Smooth muscle cell (in vitro differentiated cells): ENCODE measurements at regions not wholly inside any gene's neighbourhood (a gene's known extent, or its start where the extent isn't known, plus 50 kb on each side); places are given as distances from the start of the nearest gene placed in this dataset.

Source experiments
- DNase-seq: peaks from one replicate; lab custom pipeline; 2025; ENCODE audit not compliant: unreplicated experiment; lab: John Stamatoyannopoulos, UW
- H2AFZ ChIP-seq: fragments of 200-600 bp; sonication (generic); 2 replicates; pipeline ENCODE4 v1.6.0; 2016; ENCODE audit warnings: antibody characterized with exemption, low read depth, mild to moderate bottlenecking
- H3F3A ChIP-seq: fragments of 200-600 bp; sonication (generic); 2 replicates; pipeline ENCODE4 v1.6.0; 2017; ENCODE audit warnings: antibody characterized with exemption, low read depth
- H3K27ac ChIP-seq: fragments of 200-600 bp; sonication (generic); 2 replicates; pipeline ENCODE4 v1.5.1; 2016; ENCODE audit warnings: low read depth, mild to moderate bottlenecking
- H3K27me3 ChIP-seq: fragments of 200-600 bp; sonication (generic); 2 replicates; pipeline ENCODE4 v1.6.1; 2016; ENCODE audit warnings: low read depth, mild to moderate bottlenecking
- H3K36me3 ChIP-seq: fragments of 200-600 bp; sonication (generic); 2 replicates; pipeline ENCODE4 v1.5.1; 2016; ENCODE audit warnings: low read depth
- H3K4me1 ChIP-seq: fragments of 200-600 bp; sonication (generic); 2 replicates; pipeline ENCODE4 v1.5.1; 2016; ENCODE audit warnings: low read depth
- H3K4me2 ChIP-seq: fragments of 200-600 bp; sonication (generic); 2 replicates; pipeline ENCODE4 v1.6.0; 2016; ENCODE audit warnings: mild to moderate bottlenecking
- H3K4me3 ChIP-seq: fragments of 200-600 bp; sonication (generic); 2 replicates; pipeline ENCODE4 v1.5.1; 2016; ENCODE audit warnings: mild to moderate bottlenecking
- H3K79me2 ChIP-seq: fragments of 200-600 bp; sonication (generic); 2 replicates; pipeline ENCODE4 v1.6.0; 2016; ENCODE audit warnings: low read depth, mild to moderate bottlenecking
- H3K9ac ChIP-seq: fragments of 200-600 bp; sonication (generic); 2 replicates; pipeline ENCODE4 v1.6.0; 2016; ENCODE audit warnings: low read depth
- H3K9me3 ChIP-seq: fragments of 200-600 bp; sonication (generic); replicated peaks from 2 replicates; pipeline ENCODE4 v1.5.1; 2016; ENCODE audit warnings: low read depth
- H4K20me1 ChIP-seq: fragments of 200-600 bp; sonication (generic); 2 replicates; pipeline ENCODE4 v1.6.0; 2016; ENCODE audit warnings: low read depth
- CTCF ChIP-seq: fragments of 200-600 bp; sonication (generic); IDR thresholded peaks from 2 replicates; pipeline ENCODE4 v1.5.1; 2017; ENCODE audit warnings: borderline replicate concordance, mild to moderate bottlenecking, antibody characterized with exemption; ENCODE audit not compliant: insufficient read depth, poor library complexity, severe bottlenecking
- WGBS: methylation state at CpG from one replicate; pipeline ENCODE4 v1.1.7; 2016; ENCODE audit warnings: low lambda C conversion rate; 5-methylcytosine and 5-hydroxymethylcytosine counted together

GRCh38 chr2:184336688-184337087 is 261.6 kb upstream of the ZNF804A start:
- Histone ChIP-seq H3K9me3 (no peaks in the 10 kb centered on the region), H4K20me1 (no peaks in the 10 kb centered on the region), H3K27me3 (no peaks in the 10 kb centered on the region), H3K27ac (no peak overlapping the region), H3K4me3 (no peak overlapping the region), H3F3A (no peaks in the 10 kb centered on the region), H3K79me2 (no peaks in the 10 kb centered on the region), H3K4me1 (no peaks in the 10 kb centered on the region), H3K4me2 (no peak overlapping the region), H3K36me3 (no peaks in the 10 kb centered on the region), H3K9ac (no peak overlapping the region), H2AFZ (no peak overlapping the region)
- 61% methylated on average over 1 of the region's 1 CpG for WGBS
- TF ChIP-seq CTCF, result no peak
- DNase-seq, result no peak

- no peaks in the 10 kb centered on the region for H3K4me1 ChIP-seq
- H4K20me1 ChIP-seq, result no peaks in the 10 kb centered on the region
- no peaks in the 10 kb centered on the region for H3K9me3 ChIP-seq
- WGBS, result 16% methylated on average over 3 of the region's 3 CpGs
- peak overlapping the region; percentile 37 for H2AFZ ChIP-seq
- no peak overlapping the region for H3K9ac ChIP-seq
- H3K27me3 ChIP-seq, result no peaks in the 10 kb centered on the region
- H3K4me3 ChIP-seq, result no peak overlapping the region
- no peaks in the 10 kb centered on the region for H3K36me3 ChIP-seq
- H3K4me2 ChIP-seq, result peak overlapping the region; percentile 24
- no peak for DNase-seq
- no peaks in the 10 kb centered on the region for H3F3A ChIP-seq
- no peaks in the 10 kb centered on the region for H3K79me2 ChIP-seq
- no peak overlapping the region for H3K27ac ChIP-seq
- no peak for TF ChIP-seq CTCF
Measured at GRCh38 chr2:184338771-184339170, 259.6 kb upstream of the ZNF804A start.

GRCh38 chr2:184339966-184340365 is 258.4 kb upstream of the ZNF804A start:
- Histone ChIP-seq H3K27me3 (no peaks in the 10 kb centered on the region), H3K9me3 (no peaks in the 10 kb centered on the region), H2AFZ (no peak overlapping the region), H3K4me2 (no peak overlapping the region), H3K4me3 (no peak overlapping the region), H3K4me1 (no peaks in the 10 kb centered on the region), H3K79me2 (no peaks in the 10 kb centered on the region), H4K20me1 (no peaks in the 10 kb centered on the region), H3K36me3 (no peaks in the 10 kb centered on the region), H3F3A (no peaks in the 10 kb centered on the region), H3K9ac (no peak overlapping the region), H3K27ac (no peak overlapping the region)
- WGBS, result 87% methylated on average over 1 of the region's 1 CpG
- TF ChIP-seq CTCF, result no peak
- DNase-seq, result no peak

GRCh38 chr2:184346338-184346862 is 251.9 kb upstream of the ZNF804A start:
- H3K36me3 ChIP-seq, result no peaks in the 10 kb centered on the region
- H4K20me1 ChIP-seq, result no peaks in the 10 kb centered on the region
- H3K4me1 ChIP-seq, result no peaks in the 10 kb centered on the region
- H2AFZ ChIP-seq, result no peak overlapping the region
- 87% methylated on average over 2 of the region's 2 CpGs for WGBS
- H3K27ac ChIP-seq, result no peak overlapping the region
- H3K4me3 ChIP-seq, result no peak overlapping the region
- H3K79me2 ChIP-seq, result no peaks in the 10 kb centered on the region
- TF ChIP-seq CTCF, result no peak
- no peak overlapping the region for H3K4me2 ChIP-seq
- no peaks in the 10 kb centered on the region for H3K27me3 ChIP-seq
- no peaks in the 10 kb centered on the region for H3F3A ChIP-seq
- H3K9ac ChIP-seq, result no peak overlapping the region
- DNase-seq, result no peak
- H3K9me3 ChIP-seq, result no peaks in the 10 kb centered on the region
